ENCODE measurements at regions not wholly inside any gene's neighbourhood (a gene's known extent, or its start where the extent isn't known, plus 50 kb on each side); places are given as distances from the start of the nearest gene placed in this dataset.
"Not testable (repeated sequence)": the region's sequence is repeated elsewhere in the genome, so short reads cannot be mapped to it uniquely, and the experiment has no call there.

DNA sequence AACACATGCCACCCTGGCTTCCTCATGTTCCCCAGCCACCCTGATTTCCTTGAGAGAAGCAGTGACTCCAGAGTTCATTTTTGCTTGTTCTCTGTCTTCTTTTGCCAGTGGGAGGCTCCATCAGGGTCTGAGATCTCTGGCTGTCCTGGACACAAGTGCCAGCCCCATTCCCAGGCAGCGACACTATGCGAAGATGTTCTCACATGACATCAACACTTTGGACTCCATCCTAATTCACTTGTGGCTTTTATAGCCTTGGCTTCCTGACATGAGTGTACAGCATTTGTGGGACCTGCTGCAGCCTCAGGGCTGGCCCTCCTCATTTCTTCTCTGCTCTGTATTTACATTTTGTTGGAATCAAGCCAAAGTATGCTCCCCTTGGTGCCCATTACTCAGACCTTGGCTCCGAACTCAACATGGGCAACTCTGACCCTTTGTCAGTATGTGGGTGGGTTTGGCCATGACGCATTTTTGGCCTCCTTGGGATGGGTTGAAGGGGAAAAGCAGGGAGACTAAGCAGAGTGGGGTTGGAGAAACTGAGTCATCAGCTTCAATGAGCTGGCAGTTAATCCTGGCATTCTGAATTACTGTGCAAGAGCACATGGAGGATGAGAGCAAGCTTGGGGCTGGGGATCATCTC lies 119.0 kb upstream of the EEF2KMT start:
- DNase-seq = no peak

GRCh38 chr16:5215901-5216300 lies 118.3 kb upstream of the EEF2KMT start:
- no peak for DNase-seq

DNA sequence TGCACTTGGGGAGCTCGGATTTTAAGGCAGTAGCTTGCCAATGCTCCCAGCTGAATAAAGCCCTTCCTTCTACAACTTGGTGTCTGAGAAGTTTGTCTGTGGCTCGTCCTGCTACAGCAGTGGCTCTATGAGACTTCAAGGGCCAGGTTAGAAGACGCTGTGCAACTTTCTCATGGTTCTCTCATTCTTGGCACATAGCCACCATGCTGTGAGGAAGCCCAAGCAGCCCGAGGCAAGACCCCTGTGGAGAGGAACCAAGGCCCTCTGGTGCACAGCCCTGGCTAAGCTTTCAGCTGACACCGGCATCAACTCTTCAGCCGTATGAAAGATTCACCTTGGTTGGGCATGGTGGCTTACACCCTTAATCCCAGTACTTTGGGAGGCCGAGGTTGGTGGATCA lies 116.9 kb upstream of the EEF2KMT start:
- no peak for DNase-seq

- DNase-seq = not testable (repeated sequence)
Measured at GRCh38 chr16:5212501-5212900, 114.9 kb upstream of the EEF2KMT start.

- peak; percentile 49 for DNase-seq
Measured at GRCh38 chr16:5207862-5208498, 110.4 kb upstream of the EEF2KMT start.

DNA sequence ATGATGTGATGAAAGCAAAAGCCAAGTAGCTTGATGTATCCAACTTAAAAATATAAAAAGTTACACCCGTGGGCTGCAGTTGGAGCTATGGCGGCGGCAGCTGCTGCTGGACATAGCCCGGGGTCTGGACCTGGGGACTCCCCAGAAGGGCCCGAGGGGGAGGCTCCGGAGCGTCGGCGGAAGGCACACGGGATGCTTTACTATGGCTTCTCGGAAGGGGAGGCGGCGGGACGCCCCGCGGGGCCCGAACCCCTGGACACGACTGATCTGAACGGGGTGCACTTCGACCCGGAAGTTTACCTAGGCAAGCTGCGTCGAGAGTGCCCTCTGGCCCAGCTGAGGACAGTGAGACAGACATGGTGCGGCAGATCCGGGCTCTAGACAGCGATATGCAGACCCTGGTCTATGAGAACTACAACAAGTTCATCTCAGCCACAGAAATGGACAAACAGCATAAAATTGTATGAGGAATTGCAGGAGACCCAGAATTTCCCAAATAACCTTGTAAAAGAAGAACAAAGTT lies 109.5 kb upstream of the EEF2KMT start:
- DNase-seq = no peak

GRCh38 chr16:5206331-5206990 lies 108.9 kb upstream of the EEF2KMT start:
- DNase-seq = no peak

DNA sequence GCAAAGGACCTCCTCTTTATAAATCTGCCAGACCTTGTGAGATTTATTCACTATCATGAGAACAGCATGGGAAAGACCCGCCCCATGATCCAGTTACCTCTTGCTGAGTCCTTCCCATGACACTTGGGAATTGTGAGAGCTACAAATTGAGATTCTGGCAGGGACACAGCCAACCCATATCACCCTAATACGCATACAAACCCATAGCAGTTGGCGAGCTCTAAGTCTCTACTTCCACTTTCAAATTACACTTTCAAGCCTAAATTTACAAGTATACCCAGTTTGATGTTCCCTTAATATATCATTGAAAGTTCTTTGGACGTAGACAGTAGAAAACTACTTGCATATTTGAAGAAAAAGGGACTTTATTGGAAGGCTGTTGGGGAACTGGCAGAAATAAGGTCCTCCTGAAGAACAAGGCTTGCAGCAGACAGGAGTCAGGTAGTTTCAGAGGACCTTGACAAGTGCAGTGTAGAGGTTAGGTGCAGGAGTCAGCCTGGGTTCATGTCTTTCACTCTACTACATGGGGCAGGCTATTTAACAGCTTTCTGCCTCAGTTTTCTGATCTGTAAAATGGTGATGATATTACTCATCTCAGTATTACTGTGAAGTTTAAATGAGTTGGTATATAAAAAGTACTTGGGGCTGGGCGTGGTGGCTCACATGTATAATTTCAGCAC lies 107.9 kb upstream of the EEF2KMT start:
- DNase-seq = no peak

GRCh38 chr16:5203675-5204074 lies 106.1 kb upstream of the EEF2KMT start:
- not testable (repeated sequence) for DNase-seq

DNA sequence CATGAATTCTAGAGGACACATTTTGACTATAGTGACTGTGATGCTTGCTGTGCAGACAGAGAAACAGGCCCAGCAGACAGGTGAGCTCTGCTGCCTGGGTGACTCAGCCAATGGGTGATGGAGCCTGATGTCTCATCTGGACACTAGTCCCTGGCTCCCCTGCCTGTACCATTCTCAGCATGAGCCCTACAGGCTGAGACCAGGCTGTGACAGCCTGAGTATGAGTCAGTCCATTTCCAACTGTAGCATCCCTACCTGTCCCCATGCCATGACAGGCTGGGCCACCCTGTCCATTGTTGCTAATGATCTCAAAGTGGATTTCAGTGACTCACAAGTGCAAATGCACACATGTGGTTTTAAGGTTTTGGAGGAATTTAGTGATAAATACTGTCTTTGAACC lies 102.5 kb upstream of the EEF2KMT start:
- no peak for DNase-seq

DNA sequence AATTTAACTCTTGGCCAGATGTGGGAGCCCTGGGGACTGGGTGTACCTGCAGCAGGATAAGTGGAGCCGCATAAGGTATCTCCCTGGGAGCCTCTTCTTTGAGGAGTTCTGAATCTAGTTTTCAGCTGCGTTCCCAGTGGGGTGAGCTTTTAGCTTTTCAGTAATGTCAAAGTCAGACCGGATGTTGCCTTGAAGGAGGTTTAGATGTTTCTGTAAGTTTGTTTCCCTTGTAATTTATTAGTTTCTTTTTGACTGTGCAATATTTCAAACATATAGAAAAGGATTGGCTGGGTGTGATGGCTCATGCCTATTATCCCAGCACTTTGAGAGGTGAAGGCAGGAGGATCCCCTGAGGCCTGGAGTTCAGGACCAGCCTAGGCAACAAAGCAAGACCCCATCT lies 98.6 kb upstream of the EEF2KMT start:
- DNase-seq = no peak

GRCh38 chr16:5193861-5194260 lies 96.3 kb upstream of the EEF2KMT start:
- no peak for DNase-seq

GRCh38 chr16:5188989-5189352 lies 91.4 kb upstream of the EEF2KMT start:
- no peak for DNase-seq

DNA sequence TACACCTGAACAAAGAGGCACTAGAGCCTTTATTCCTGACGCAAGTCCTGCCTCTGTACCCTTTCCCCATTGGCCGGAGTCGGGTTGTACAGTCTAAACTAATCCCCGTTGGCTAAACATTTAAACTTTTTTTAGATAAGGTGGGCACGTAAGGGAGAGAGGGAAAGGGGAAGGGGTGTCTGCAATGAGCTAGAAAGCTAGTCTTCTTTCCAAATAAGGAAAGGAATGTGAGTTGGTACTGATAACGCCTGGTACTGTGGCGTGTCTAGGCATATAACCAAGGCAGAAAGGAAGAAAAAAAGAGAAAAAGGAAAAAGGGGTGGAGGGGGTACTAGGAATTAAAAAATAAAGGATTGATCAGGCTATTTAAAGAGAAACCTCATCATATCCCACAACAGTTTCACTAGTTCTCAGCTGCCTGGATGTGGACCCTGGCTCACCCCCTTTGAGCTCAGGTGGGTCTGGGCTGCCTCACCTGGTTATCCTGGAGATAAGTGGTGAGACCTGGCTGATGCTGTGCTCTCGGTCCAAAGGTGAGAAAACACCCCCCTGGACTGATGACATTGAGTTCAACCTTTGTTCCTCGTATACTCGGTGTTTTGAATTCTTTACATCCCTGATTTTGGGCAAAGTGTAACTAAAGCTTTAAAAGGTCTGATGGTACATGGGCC lies 90.9 kb upstream of the EEF2KMT start:
- DNase-seq = no peak

GRCh38 chr16:5187402-5187952 lies 89.9 kb upstream of the EEF2KMT start:
- no peak for DNase-seq

DNA sequence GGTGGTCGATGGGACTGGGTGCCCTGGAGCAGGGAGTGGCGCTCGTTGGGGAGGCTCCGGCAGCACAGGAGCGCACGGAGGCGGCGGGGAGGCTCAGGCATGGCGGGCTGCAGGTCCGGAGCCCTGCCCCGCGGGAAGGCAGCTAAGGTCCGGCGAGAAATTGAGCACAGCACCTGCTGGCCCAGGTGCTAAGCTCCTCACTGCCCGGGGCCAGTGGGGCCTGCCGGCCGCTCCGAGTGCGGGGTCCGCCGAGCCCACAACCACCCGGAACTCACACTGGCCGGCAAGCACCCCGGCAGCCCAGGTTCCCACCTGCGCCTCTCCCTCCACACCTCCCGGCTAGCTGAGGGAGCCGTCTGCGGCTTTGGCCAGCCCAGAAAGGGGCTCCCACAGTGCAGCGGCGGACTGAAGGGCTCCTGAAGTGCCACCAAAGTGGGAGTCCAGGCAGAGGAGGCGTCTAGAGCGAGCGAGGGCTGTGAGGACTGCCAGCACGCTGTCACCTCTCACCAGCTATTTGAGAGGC lies 88.8 kb upstream of the EEF2KMT start:
- DNase-seq = no peak

DNA sequence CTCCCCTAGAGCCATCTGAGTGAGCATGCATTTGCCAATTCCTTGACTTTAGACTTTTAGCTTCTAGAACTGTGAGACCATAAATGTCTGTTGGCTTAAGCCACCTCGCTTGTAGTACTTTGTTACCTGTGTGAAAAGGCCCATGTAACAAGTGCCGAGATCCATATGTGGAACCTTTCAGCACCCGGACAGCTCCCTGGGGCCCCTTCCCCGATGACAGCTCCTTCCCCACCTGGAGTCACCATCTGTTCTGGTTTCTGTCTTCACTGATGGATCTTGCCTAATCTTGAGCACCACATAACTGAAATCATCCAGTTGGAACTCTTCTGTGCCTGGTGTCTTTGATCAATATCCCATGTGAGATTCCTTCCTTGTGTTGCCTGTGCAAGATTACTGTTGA lies 78.9 kb upstream of the EEF2KMT start:
- no peak for DNase-seq

DNA sequence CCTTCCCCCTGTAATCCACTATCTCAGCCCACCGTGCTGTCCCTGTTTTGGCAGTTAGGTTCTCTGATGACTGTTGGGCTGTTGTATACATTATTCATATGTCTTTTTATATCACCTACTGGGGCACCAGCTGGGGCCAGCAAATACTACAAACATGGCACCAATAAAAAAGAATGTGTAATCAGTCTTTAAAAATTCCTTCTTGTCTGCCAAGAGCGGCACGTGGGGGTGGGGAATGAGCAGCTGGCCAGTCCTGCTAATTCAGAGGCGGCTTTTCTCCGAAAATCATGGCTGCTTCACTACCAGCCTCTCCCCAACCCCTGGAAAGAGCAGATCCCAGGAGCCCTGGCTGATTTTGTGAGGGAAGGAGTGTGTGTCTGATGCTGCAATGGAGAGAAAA lies 77.7 kb upstream of the EEF2KMT start:
- no peak for DNase-seq

DNA sequence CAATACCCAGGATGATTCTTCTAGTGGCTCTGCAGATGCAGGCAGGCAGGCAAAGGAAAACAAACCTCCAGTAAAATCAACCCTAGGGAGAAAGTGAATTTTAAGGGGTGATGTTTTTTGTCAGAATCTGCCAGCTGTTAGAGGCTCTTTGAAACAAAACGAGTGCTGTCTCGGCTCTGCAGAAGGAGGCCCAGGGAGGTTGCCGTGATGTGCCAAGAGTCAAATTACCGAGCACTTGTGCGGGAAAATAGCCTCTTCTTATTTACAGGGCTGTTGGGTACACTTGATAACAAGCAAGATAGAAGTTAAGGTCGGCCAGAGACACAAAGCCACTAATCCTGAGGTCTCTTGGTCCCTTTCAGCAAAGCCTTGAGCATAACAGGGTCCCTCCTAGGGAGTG lies 68.9 kb upstream of the EEF2KMT start:
- no peak for DNase-seq

DNA sequence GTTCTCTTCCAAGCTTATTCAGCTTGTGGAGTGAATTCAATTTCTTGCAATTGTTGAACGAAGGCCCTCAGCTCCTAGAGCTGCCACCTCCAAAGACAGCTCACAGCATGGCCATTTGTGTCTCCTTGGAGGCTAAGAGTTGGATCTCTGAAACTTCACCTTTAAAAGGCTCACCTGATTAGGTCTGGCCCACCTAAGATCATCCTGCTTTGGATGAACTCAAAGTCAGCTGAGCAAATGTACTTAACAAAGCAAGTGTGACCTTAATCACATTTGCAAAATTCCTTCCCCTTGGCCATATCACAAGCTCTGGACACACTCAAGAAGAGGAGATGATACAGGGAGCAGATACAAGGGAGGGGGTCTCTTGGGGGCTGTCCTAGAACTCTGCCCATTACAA lies 67.8 kb upstream of the EEF2KMT start:
- DNase-seq = not testable (repeated sequence)

GRCh38 chr16:5162801-5163200 lies 65.2 kb upstream of the EEF2KMT start:
- not testable (repeated sequence) for DNase-seq

- not testable (repeated sequence) for DNase-seq
Measured at GRCh38 chr16:5161888-5162287, 64.3 kb upstream of the EEF2KMT start.

GRCh38 chr16:5160010-5160409 lies 62.4 kb upstream of the EEF2KMT start:
- DNase-seq = not testable (repeated sequence)

All from activated CD4-positive, alpha-beta T cell treated with anti-CD3 and anti-CD28 coated beads, Interleukin-2, Interleukin-6, amounts not matched to agents 100 ng/mL and 50 ng/mL, durations not matched to agents 16 hours and 8 hours (primary cell).